GM12878 (cell line): ENCODE measurements at regions not wholly inside any gene's neighbourhood (a gene's known extent, or its start where the extent isn't known, plus 50 kb on each side); places are given as distances from the start of the nearest gene placed in this dataset.

Source experiments
- ATAC-seq: fragments of 200-7000 bp; cut with Tn5 transposase; 3 replicates; pipeline ENCODE4 v1.9.1; 2020; ENCODE audit warnings: mild to moderate bottlenecking, moderate library complexity
- BruUV-seq: library from RNA; stranded (reverse); fragments of 400-500 nt; replicated peaks from 2 replicates; lab custom pipeline; 2021; lab: Mats Ljungman, UMichigan
- CTCF ChIA-PET: fragments of 300-600 bp; sonication (Branson Sonifier 250); formaldehyde crosslinking; extraction: SDS; loops from one replicate; lab custom pipeline; 2021; ENCODE audit warnings: inconsistent platforms; lab: Yijun Ruan, JAX
- POLR2A ChIA-PET: fragments of 350-600 bp; formaldehyde crosslinking; extraction: SDS; loops from one replicate; lab custom pipeline; 2021; ENCODE audit warnings: inconsistent platforms; lab: Charles Lee
- RAD21 ChIA-PET: fragments of 300-600 bp; sonication (Branson Sonifier 250); formaldehyde crosslinking; loops from one replicate; lab custom pipeline; 2023; ENCODE audit warnings: antibody characterized with exemption; ENCODE audit not compliant: unreplicated experiment; lab: Charles Lee
- SMC1A ChIA-PET: fragments of 300-600 bp; sonication (Branson Sonifier 250); formaldehyde crosslinking; loops from one replicate; lab custom pipeline; 2023; ENCODE audit not compliant: unreplicated experiment, uncharacterized antibody; lab: Charles Lee
- DNase-seq: peaks from one replicate; pipeline ENCODE4 v3.0.0-alpha.2; 2011; ENCODE audit warnings: low read depth, low spot score
- FAIRE-seq: peaks from 3 replicates; lab custom pipeline; 2011; peaks lifted over from hg19 to GRCh38; lab: Jason Lieb, UNC
- H2AFZ ChIP-seq: 2 replicates; pipeline ENCODE4 v1.6.0; 2011; ENCODE audit warnings: low read depth, low read length, control low read depth; ENCODE audit not compliant: control insufficient read depth
- H3K27ac ChIP-seq: 2 replicates; pipeline ENCODE4 v1.5.1; 2011; ENCODE audit warnings: control low read depth; ENCODE audit not compliant: control insufficient read depth, insufficient read depth
- H3K27me3 ChIP-seq, 2 experiments: replicated peaks in 1 of 2; 2 replicates each; pipeline versions ENCODE4 v1.6.0 to v1.6.1; 2011; ENCODE audit warnings: low read length in 1 of 2; ENCODE audit not compliant: control insufficient read depth in 2 of 2, insufficient read depth in 2 of 2
- H3K36me3 ChIP-seq, 2 experiments: 2 replicates each; pipeline ENCODE4 v1.5.1; 2011; ENCODE audit warnings: low read length in 1 of 2; ENCODE audit not compliant: control insufficient read depth in 2 of 2, insufficient read depth in 2 of 2
- H3K4me1 ChIP-seq: 2 replicates; pipeline ENCODE4 v1.6.1; 2011; ENCODE audit warnings: mild to moderate bottlenecking, low read length, moderate library complexity, mixed read lengths; ENCODE audit not compliant: control insufficient read depth, insufficient read depth
- H3K4me2 ChIP-seq: 2 replicates; pipeline ENCODE4 v1.6.0; 2011; ENCODE audit warnings: control low read depth; ENCODE audit not compliant: control insufficient read depth, insufficient read depth
- H3K4me3 ChIP-seq: fragments of 200-600 bp; sonication (generic); 2 replicates; pipeline ENCODE4 v1.5.1; 2016
- H3K79me2 ChIP-seq: 2 replicates; pipeline ENCODE4 v1.6.0; 2011; ENCODE audit warnings: low read length; ENCODE audit not compliant: control insufficient read depth, insufficient read depth
- H3K9ac ChIP-seq: 2 replicates; pipeline ENCODE4 v1.8.0; 2011; ENCODE audit warnings: low read length, control low read depth, mixed read lengths; ENCODE audit not compliant: control insufficient read depth, insufficient read depth
- H3K9me3 ChIP-seq: replicated peaks from 3 replicates; pipeline ENCODE4 v1.5.1; 2011; ENCODE audit warnings: mild to moderate bottlenecking, low read length; ENCODE audit not compliant: control insufficient read depth, insufficient read depth
- H4K20me1 ChIP-seq: 2 replicates; pipeline ENCODE4 v1.6.0; 2011; ENCODE audit not compliant: control insufficient read depth, insufficient read depth
- BACH1 ChIP-seq: fragments of 450-650 bp; IDR thresholded peaks from 2 replicates; pipeline ENCODE4 v1.6.1; 2017; ENCODE audit warnings: mild to moderate bottlenecking, borderline replicate concordance
- CBX3 ChIP-seq: fragments of 200-600 bp; sonication (generic); IDR thresholded peaks from 2 replicates; pipeline ENCODE4 v1.6.1; 2016; ENCODE audit warnings: low read depth, borderline replicate concordance
- ELK1 ChIP-seq: IDR thresholded peaks from 2 replicates; pipeline ENCODE4 v1.6.1; 2012; ENCODE audit warnings: low read depth, low read length, improper control_type of control experiment
- HDAC2 ChIP-seq: fragments of 200-600 bp; sonication (generic); IDR thresholded peaks from 2 replicates; pipeline ENCODE4 v1.6.1; 2017
- NR2F1 ChIP-seq: fragments of 450-650 bp; conservative IDR thresholded peaks from 2 replicates; pipeline ENCODE4 v1.6.1; 2017; ENCODE audit warnings: mild to moderate bottlenecking
- SMAD1 ChIP-seq: fragments of 450-650 bp; IDR thresholded peaks from 2 replicates; pipeline ENCODE4 v1.6.1; 2018; ENCODE audit warnings: mild to moderate bottlenecking, low read depth; ENCODE audit not compliant: partially characterized antibody
- SPI1 ChIP-seq: IDR thresholded peaks from 2 replicates; pipeline ENCODE4 v1.6.1; 2011; ENCODE audit warnings: low read depth, mild to moderate bottlenecking, low read length, moderate library complexity, borderline replicate concordance; ENCODE audit not compliant: insufficient read depth
- SUZ12 ChIP-seq: fragments of 200-600 bp; sonication (generic); IDR thresholded peaks from one replicate; pipeline ENCODE4 v1.6.1; 2018; ENCODE audit warnings: antibody characterized with exemption, mild to moderate bottlenecking; ENCODE audit not compliant: unreplicated experiment
- TCF7 ChIP-seq: IDR thresholded peaks from 2 replicates; pipeline ENCODE4 v1.6.1; 2014; ENCODE audit warnings: antibody characterized with exemption, borderline replicate concordance
- ZNF24 ChIP-seq: fragments of 450-650 bp; IDR thresholded peaks from 2 replicates; pipeline ENCODE4 v1.6.1; 2017; ENCODE audit warnings: antibody characterized with exemption, mild to moderate bottlenecking
- ZNF687 ChIP-seq: fragments of 450-650 bp; IDR thresholded peaks from 2 replicates; pipeline ENCODE4 v1.6.1; 2017; ENCODE audit warnings: mild to moderate bottlenecking, moderate library complexity
- WGBS: methylation state at CpG from one replicate; pipeline ENCODE4 v1.1.6; 2016; ENCODE audit warnings: low lambda C conversion rate; ENCODE audit not compliant: insufficient replicate concordance, insufficient coverage; ENCODE audit errors: missing lambda C conversion rate; 5-methylcytosine and 5-hydroxymethylcytosine counted together
- in situ Hi-C: fragments of 300-500 bp; cut with MboI; formaldehyde crosslinking; loops from 9 replicates; pipeline ENCODE4 v1.14.3; 2018; ENCODE audit warnings: mixed read lengths
- intact Hi-C: fragments of 100-400 bp; cut with micrococcal nuclease; formaldehyde crosslinking; loops from one replicate; pipeline ENCODE4 v1.14.2; 2022; ENCODE audit not compliant: unreplicated experiment

GRCh38 chr12:70048521-70049250, 194.5 kb upstream of the CNOT2 start:
- ChIA-PET CTCF (no interaction called here), POLR2A (no interaction called here), SMC1A (interaction anchor here (0.6 kb wide), 1 partner anchor 15 kb away, joined by 3 read pairs; no protein-coding TSS in a partner anchor), RAD21 (no interaction called here)
- no peak overlapping the region for H2AFZ ChIP-seq
- H3K9ac ChIP-seq: no peak overlapping the region
- in situ Hi-C loops (no loop called here), intact Hi-C loops (no loop called here)
- FAIRE-seq (no peak), ATAC-seq (no peak), DNase-seq (peak; percentile 9)
- peaks cover 21% of the 10 kb centered on the region for H3K4me1 ChIP-seq
- BruUV-seq: no TSS peak
- TF ChIP-seq TCF7: no peak
- TF ChIP-seq ZNF24: no peak
- no peak for TF ChIP-seq ELK1
- TF ChIP-seq ZNF687: no peak
- TF ChIP-seq SMAD1: no peak
- TF ChIP-seq BACH1: no peak
- no peak for TF ChIP-seq NR2F1
- TF ChIP-seq SUZ12: no peak
- no peak for TF ChIP-seq HDAC2
- TF ChIP-seq CBX3: no peak
- TF ChIP-seq SPI1: no peak
- H3K36me3 ChIP-seq: no peaks in the 10 kb centered on the region
- H4K20me1 ChIP-seq: no peaks in the 10 kb centered on the region
- H3K9me3 ChIP-seq: no peaks in the 10 kb centered on the region
- H3K27me3 ChIP-seq: no peaks in the 10 kb centered on the region
- no peak overlapping the region for H3K4me3 ChIP-seq
- 36% methylated on average over 1 of the region's 1 CpG for WGBS
- H3K79me2 ChIP-seq: no peaks in the 10 kb centered on the region
- no peak overlapping the region; the same call in 1 of the 2 replicates for H3K4me2 ChIP-seq
- no peak overlapping the region for H3K27ac ChIP-seq
